ENCODE measurements at regions not wholly inside any gene's neighbourhood (a gene's known extent, or its start where the extent isn't known, plus 50 kb on each side); places are given as distances from the start of the nearest gene placed in this dataset.

- DNase-seq: no peak
- Histone ChIP-seq H3K36me3 (replicated peaks in 1 of 2; ENCODE audit: control insufficient read depth in 1 of 2, insufficient read depth in 2 of 2, low read length in 2 of 2) (no peaks in the 10 kb centered on the region), H3K79me2 (ENCODE audit: insufficient read depth, low read length) (no peaks in the 10 kb centered on the region), H3K4me1 (ENCODE audit: control insufficient read depth in 1 of 2, insufficient read depth in 2 of 2, low read length in 2 of 2) (no peaks in the 10 kb centered on the region), H3K27me3 (ENCODE audit: control insufficient read depth in 2 of 2, insufficient read depth in 2 of 2, low read length in 2 of 2) (peaks cover 2 to 13% of the 10 kb centered on the region in 2 donors), H3K9ac (ENCODE audit: insufficient read depth, low read length, poor library complexity, severe bottlenecking) (no peak overlapping the region), H3K4me2 (replicated peaks; ENCODE audit: extremely low read depth, low read length, poor library complexity, severe bottlenecking) (no peak overlapping the region), H3K4me3 (replicated peaks in 1 of 3; ENCODE audit: low read depth in 2 of 3, low read length in 3 of 3) (no peak overlapping the region), H3K27ac (ENCODE audit: low read depth in 1 of 2, low read length in 2 of 2) (no peak overlapping the region), H2AFZ (ENCODE audit: insufficient read depth, low read depth, low read length, poor library complexity, severe bottlenecking) (no peak overlapping the region), H4K20me1 (ENCODE audit: insufficient read depth, low read length) (no peaks in the 10 kb centered on the region), H3K9me3 (replicated peaks in 1 of 2; ENCODE audit: control insufficient read depth in 1 of 2, insufficient read depth in 1 of 2, low read length in 2 of 2) (no peaks in the 10 kb centered on the region)
- peaks cover 3 to 10% (median 9%) of the 10 kb centered on the region in 3 donors for H3K27me3 Mint-ChIP-seq (ENCODE audit: low read depth in 3 of 3)
- H3K4me1 Mint-ChIP-seq: no peaks in the 10 kb centered on the region
- TF ChIP-seq CTCF (IDR thresholded peaks at IDR 0.05): no peak
- H3K4me3 Mint-ChIP-seq: no peak overlapping the region
- no peak overlapping the region for H3K27ac Mint-ChIP-seq
- no peaks in the 10 kb centered on the region for H3K36me3 Mint-ChIP-seq
- H3K9me3 Mint-ChIP-seq: peaks cover 0 to 2% (median 0%) of the 10 kb centered on the region in 7 donors
- intact Hi-C loops (cut with micrococcal nuclease): no loop called here
- 77% methylated on average over 4 of the region's 6 CpGs for WGBS (ENCODE audit: insufficient coverage)
These were observed 144.8 kb upstream of the CCL2 start for GRCh38 chr17:34110315-34110714.

- Histone ChIP-seq H3K79me2 (ENCODE audit: insufficient read depth, low read length) (no peaks in the 10 kb centered on the region), H3K9ac (ENCODE audit: insufficient read depth, low read length, poor library complexity, severe bottlenecking) (no peak overlapping the region), H3K4me1 (ENCODE audit: control insufficient read depth in 1 of 2, insufficient read depth in 2 of 2, low read length in 2 of 2) (no peaks in the 10 kb centered on the region), H3K36me3 (replicated peaks in 1 of 2; ENCODE audit: control insufficient read depth in 1 of 2, insufficient read depth in 2 of 2, low read length in 2 of 2) (no peaks in the 10 kb centered on the region), H4K20me1 (ENCODE audit: insufficient read depth, low read length) (no peaks in the 10 kb centered on the region), H3K4me3 (replicated peaks in 1 of 3; ENCODE audit: low read depth in 2 of 3, low read length in 3 of 3) (no peak overlapping the region), H3K9me3 (replicated peaks in 1 of 2; ENCODE audit: control insufficient read depth in 1 of 2, insufficient read depth in 1 of 2, low read length in 2 of 2) (no peaks in the 10 kb centered on the region), H3K27ac (ENCODE audit: low read depth in 1 of 2, low read length in 2 of 2) (no peak overlapping the region), H3K4me2 (replicated peaks; ENCODE audit: extremely low read depth, low read length, poor library complexity, severe bottlenecking) (no peak overlapping the region), H3K27me3 (ENCODE audit: control insufficient read depth in 2 of 2, insufficient read depth in 2 of 2, low read length in 2 of 2) (peaks cover 0 to under 1% of the 10 kb centered on the region in 2 donors), H2AFZ (ENCODE audit: insufficient read depth, low read depth, low read length, poor library complexity, severe bottlenecking) (no peak overlapping the region)
- H3K27me3 Mint-ChIP-seq (ENCODE audit: low read depth in 3 of 3): peaks cover 3 to 8% (median 6%) of the 10 kb centered on the region in 3 donors
- no peaks in the 10 kb centered on the region for H3K4me1 Mint-ChIP-seq
- no peaks in the 10 kb centered on the region for H3K36me3 Mint-ChIP-seq
- no peak for DNase-seq
- no peak overlapping the region for H3K27ac Mint-ChIP-seq
- H3K4me3 Mint-ChIP-seq: no peak overlapping the region
- WGBS (ENCODE audit: insufficient coverage): 94% methylated on average over 2 of the region's 2 CpGs
- intact Hi-C loops (cut with micrococcal nuclease): no loop called here
- TF ChIP-seq CTCF (IDR thresholded peaks at IDR 0.05): no peak
- H3K9me3 Mint-ChIP-seq: peaks cover 0 to 2% (median 0%) of the 10 kb centered on the region in 7 donors
These were observed 142.0 kb upstream of the CCL2 start for GRCh38 chr17:34113089-34113488.

Measured in CD14-positive monocyte (primary cell).